Natural killer cell (primary cell): ENCODE measurements at regions not wholly inside any gene's neighbourhood (a gene's known extent, or its start where the extent isn't known, plus 50 kb on each side); places are given as distances from the start of the nearest gene placed in this dataset.
"Not testable (repeated sequence)": the region's sequence is repeated elsewhere in the genome, so short reads cannot be mapped to it uniquely, and the experiment has no call there.

ENCODE experiments used
- ATAC-seq, 3 donors: fragments of 150-1000 bp in 2 of 3; fragments of 200-7000 bp in 1 of 3; cut with Tn5 transposase; 1 replicate in 1 of 3; 2 replicates in 2 of 3; pipeline ENCODE4 v1.10.0; 2021; ENCODE audit warnings: mild to moderate bottlenecking in 2 of 3, moderate library complexity in 2 of 3
- DNase-seq, 2 donors: peaks; one replicate each; pipeline versions ENCODE4 v3.0.0 to v3.0.0-alpha.2; 2013 to 2021; ENCODE audit warnings: mixed read lengths in 1 of 2
- H3K27ac ChIP-seq: one replicate; pipeline ENCODE4 v1.5.1; 2013; ENCODE audit warnings: mild to moderate bottlenecking, low read length
- H3K27me3 ChIP-seq: one replicate; pipeline ENCODE4 v1.6.1; 2013; ENCODE audit warnings: low read length; ENCODE audit not compliant: control insufficient read depth, insufficient read depth
- H3K36me3 ChIP-seq: one replicate; pipeline ENCODE4 v1.6.1; 2013; ENCODE audit warnings: low read length; ENCODE audit not compliant: control insufficient read depth, insufficient read depth
- H3K4me1 ChIP-seq: one replicate; pipeline ENCODE4 v1.6.1; 2013; ENCODE audit warnings: low read length; ENCODE audit not compliant: control insufficient read depth, insufficient read depth
- H3K4me3 ChIP-seq: one replicate; pipeline ENCODE4 v1.5.1; 2013; ENCODE audit warnings: low read length
- H3K9me3 ChIP-seq: one replicate; pipeline ENCODE4 v1.6.1; 2013; ENCODE audit warnings: low read length; ENCODE audit not compliant: control insufficient read depth, insufficient read depth
- H3K27ac Mint-ChIP-seq, 2 donors: one replicate each; pipeline ENCODE4 v1.8.0; 2022; ENCODE audit warnings: mild to moderate bottlenecking in 2 of 2, mixed read lengths in 2 of 2, moderate library complexity in 1 of 2
- H3K27me3 Mint-ChIP-seq, 2 donors: one replicate each; pipeline ENCODE4 v1.8.0; 2022; ENCODE audit warnings: low read depth in 2 of 2, mixed read lengths in 2 of 2
- H3K36me3 Mint-ChIP-seq: one replicate; pipeline ENCODE4 v1.8.0; 2022; ENCODE audit warnings: mixed read lengths
- H3K4me1 Mint-ChIP-seq, 2 donors: one replicate each; pipeline ENCODE4 v1.8.0; 2022; ENCODE audit warnings: mixed read lengths in 2 of 2
- H3K4me3 Mint-ChIP-seq: one replicate; pipeline ENCODE4 v1.8.0; 2022; ENCODE audit warnings: mild to moderate bottlenecking, moderate library complexity, mixed read lengths
- H3K9me3 Mint-ChIP-seq, 2 donors: one replicate each; pipeline ENCODE4 v1.8.0; 2022; ENCODE audit warnings: mixed read lengths in 2 of 2
- WGBS: methylation state at CpG from one replicate; pipeline ENCODE4 v1.1.7; 2013; ENCODE audit warnings: missing lambda C conversion rate; ENCODE audit not compliant: insufficient coverage; 5-methylcytosine and 5-hydroxymethylcytosine counted together
- intact Hi-C: fragments of 100-400 bp; cut with micrococcal nuclease; formaldehyde crosslinking; loops from one replicate; pipeline ENCODE4 v1.14.2; 2022
- TF ChIP-seq, protein P1 (sequence below): fragments of 200-600 bp; IDR thresholded peaks from one replicate; pipeline ENCODE4 v1.8.0; 2022; ENCODE audit warnings: antibody characterized with exemption

DNA sequence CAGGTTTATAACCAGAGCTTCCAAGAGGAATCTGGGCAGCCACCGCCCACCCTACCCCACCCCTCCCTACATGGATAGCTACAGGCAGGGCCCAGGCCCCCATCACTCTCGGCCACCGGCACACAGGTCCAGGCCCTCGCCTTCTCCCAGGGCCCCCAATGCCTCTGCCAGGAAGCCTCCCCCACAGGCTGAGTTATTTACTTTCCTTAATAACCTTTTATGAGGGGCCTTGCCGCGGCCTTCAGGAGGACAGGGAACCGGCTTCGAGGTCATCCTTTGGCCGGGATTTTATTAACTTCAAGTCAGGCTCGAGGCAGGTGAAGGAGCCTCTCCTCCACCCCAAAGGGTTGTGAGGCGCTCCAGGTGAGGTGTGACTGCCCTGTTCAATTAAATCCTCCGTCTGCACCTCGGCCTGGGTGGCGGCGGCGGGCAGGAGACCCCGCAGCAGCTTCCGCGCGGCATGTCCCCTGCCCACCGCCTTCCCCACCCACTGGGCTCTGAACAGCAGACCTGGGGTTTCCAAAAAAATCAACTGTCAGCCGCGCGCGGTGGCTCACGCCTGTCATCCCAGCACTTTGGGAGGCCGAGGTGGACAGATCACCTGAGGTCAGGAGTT, 106.5 kb downstream of the MICALL2 start:
- no peaks in the 10 kb centered on the region for H3K4me1 ChIP-seq
- Mint-ChIP-seq H3K36me3 (no peaks in the 10 kb centered on the region), H3K27me3 (peaks cover 0 to 9% of the 10 kb centered on the region in 2 donors), H3K27ac (no peak overlapping the region), H3K9me3 (no peaks in the 10 kb centered on the region), H3K4me3 (no peak overlapping the region), H3K4me1 (no peaks in the 10 kb centered on the region)
- H3K36me3 ChIP-seq, result no peaks in the 10 kb centered on the region
- ATAC-seq (no peak), DNase-seq (no peak)
- intact Hi-C loops, result no loop called here
- TF ChIP-seq, protein P1, sequence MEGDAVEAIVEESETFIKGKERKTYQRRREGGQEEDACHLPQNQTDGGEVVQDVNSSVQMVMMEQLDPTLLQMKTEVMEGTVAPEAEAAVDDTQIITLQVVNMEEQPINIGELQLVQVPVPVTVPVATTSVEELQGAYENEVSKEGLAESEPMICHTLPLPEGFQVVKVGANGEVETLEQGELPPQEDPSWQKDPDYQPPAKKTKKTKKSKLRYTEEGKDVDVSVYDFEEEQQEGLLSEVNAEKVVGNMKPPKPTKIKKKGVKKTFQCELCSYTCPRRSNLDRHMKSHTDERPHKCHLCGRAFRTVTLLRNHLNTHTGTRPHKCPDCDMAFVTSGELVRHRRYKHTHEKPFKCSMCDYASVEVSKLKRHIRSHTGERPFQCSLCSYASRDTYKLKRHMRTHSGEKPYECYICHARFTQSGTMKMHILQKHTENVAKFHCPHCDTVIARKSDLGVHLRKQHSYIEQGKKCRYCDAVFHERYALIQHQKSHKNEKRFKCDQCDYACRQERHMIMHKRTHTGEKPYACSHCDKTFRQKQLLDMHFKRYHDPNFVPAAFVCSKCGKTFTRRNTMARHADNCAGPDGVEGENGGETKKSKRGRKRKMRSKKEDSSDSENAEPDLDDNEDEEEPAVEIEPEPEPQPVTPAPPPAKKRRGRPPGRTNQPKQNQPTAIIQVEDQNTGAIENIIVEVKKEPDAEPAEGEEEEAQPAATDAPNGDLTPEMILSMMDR, result no peak
- no peaks in the 10 kb centered on the region for H3K9me3 ChIP-seq
- H3K27me3 ChIP-seq, result no peaks in the 10 kb centered on the region
- no peak overlapping the region for H3K4me3 ChIP-seq
- H3K27ac ChIP-seq, result no peak overlapping the region
- WGBS, result 83% methylated on average over 27 of the region's 27 CpGs

DNA sequence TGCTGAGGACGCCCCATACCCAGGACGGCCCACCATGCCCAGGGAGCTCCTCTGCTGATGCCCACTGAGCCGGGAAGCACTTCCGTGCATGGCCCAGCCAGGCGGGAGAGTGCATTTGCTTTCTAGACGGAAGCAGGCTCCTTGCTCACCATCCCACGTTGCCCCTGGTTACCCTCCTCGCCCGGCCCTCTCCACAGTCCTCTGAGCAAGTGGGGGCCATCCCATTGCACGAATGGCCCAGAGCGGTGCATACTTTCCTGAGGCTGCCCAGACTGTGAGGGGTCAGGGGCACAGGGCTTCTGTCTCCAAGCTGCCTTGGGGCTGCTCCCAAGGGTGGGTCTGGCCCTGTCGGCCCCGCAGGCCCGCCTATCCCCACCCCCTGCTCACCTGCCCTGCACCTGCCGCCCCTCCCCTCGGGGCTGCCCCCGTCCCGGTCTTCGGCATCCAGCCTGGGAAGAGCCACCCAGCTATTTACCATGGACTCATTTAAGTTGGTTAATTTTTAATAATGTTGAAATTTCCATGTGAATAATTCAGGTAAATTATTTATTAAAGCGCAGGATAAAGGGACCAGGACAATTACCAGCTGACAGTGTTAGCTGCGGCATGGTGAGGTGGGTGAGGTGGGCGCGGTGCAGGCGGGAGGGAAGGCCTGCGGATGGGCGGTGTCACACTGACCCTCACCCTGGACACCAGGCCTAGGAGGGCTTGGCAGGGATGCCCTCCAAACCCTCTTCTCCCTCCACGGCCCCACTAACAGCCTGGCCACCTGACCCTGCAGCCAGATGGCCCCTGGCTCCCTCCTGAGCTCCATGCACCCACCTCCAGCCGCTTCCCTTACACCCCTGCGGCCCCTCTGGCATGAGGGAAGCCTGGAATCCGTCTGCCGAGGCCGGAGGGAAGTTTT, 104.4 kb downstream of the MICALL2 start:
- Histone ChIP-seq H3K27ac (no peak overlapping the region), H3K36me3 (no peaks in the 10 kb centered on the region), H3K4me1 (no peaks in the 10 kb centered on the region), H3K9me3 (no peaks in the 10 kb centered on the region), H3K4me3 (no peak overlapping the region), H3K27me3 (no peaks in the 10 kb centered on the region)
- ATAC-seq, result no peak
- Mint-ChIP-seq H3K9me3 (no peaks in the 10 kb centered on the region), H3K4me3 (no peak overlapping the region), H3K36me3 (no peaks in the 10 kb centered on the region), H3K27me3 (peaks cover 0 to 3% of the 10 kb centered on the region in 2 donors), H3K4me1 (no peaks in the 10 kb centered on the region), H3K27ac (no peak overlapping the region)
- intact Hi-C loops, result no loop called here
- 85% methylated on average over 32 of the region's 32 CpGs for WGBS
- no peak for DNase-seq
- TF ChIP-seq, protein P1, result no peak

DNA sequence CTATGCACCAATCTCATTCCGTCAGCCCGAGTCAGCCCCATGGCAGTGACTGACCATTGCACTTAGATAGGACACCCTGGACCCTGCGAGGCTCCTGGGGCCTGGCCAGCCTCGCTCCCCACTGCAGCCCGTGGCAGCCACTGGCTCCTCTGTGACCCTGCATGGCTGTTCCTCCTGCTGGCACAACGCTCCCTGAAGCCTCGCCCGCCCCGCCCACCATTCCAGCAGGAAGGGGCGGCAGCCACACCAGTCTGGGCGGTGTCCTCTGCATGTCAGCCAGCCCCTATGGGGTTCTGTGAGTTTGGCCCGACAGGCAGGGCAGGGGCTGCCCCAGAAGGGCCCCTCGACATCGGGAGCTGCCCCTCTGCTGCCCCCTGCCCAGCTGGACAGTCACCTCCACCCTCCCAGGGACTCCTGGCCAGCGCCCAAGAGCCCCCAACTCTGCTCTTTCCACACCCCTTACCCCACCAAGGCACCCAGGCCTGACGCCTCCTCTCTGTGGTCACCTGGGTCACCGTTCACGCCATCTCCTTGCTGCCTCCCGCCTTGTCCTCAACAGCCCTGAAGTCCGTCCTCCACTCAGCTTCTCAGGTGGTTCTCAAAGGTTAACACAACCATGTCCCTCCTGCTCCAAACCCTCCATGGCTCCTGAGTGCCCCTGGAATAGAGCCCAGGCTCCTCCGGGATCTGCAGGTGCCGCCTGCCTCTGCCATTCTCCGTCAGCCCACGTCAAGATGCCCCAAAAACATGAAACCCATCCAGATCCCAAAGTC, 103.5 kb downstream of the MICALL2 start:
- DNase-seq, result no peak

GRCh38 chr7:1356853-1357252, 102.4 kb downstream of the MICALL2 start:
- H3K9me3 ChIP-seq, H3K36me3 ChIP-seq, H3K36me3 Mint-ChIP-seq, intact Hi-C loops, H3K27ac ChIP-seq, H3K4me1 ChIP-seq, H3K4me3 Mint-ChIP-seq, H3K27me3 Mint-ChIP-seq, H3K27me3 ChIP-seq, H3K4me1 Mint-ChIP-seq, H3K4me3 ChIP-seq, H3K9me3 Mint-ChIP-seq, H3K27ac Mint-ChIP-seq, ATAC-seq, DNase-seq: not testable (repeated sequence)
- 95% methylated on average over 5 of the region's 6 CpGs for WGBS

More for the DNA sequence above, 103.5 kb downstream of the MICALL2 start:
- Mint-ChIP-seq H3K27me3 (peaks cover 0 to 3% of the 10 kb centered on the region in 2 donors), H3K36me3 (no peaks in the 10 kb centered on the region), H3K4me1 (no peaks in the 10 kb centered on the region), H3K4me3 (no peak overlapping the region), H3K27ac (no peak overlapping the region), H3K9me3 (no peaks in the 10 kb centered on the region)
- H3K4me3 ChIP-seq, result no peak overlapping the region
- TF ChIP-seq, protein P1, result no peak
- H3K4me1 ChIP-seq, result no peaks in the 10 kb centered on the region
- intact Hi-C loops, result no loop called here
- H3K36me3 ChIP-seq, result no peaks in the 10 kb centered on the region
- ATAC-seq, result no peak
- WGBS, result 76% methylated on average over 24 of the region's 24 CpGs
- H3K9me3 ChIP-seq, result no peaks in the 10 kb centered on the region
- no peak overlapping the region for H3K27ac ChIP-seq
- no peaks in the 10 kb centered on the region for H3K27me3 ChIP-seq

GRCh38 chr7:1357260-1357600, 102.0 kb downstream of the MICALL2 start:
- H3K27me3 ChIP-seq, ATAC-seq, intact Hi-C loops, H3K9me3 Mint-ChIP-seq, H3K4me1 ChIP-seq, H3K27me3 Mint-ChIP-seq, H3K4me1 Mint-ChIP-seq, H3K36me3 Mint-ChIP-seq, H3K36me3 ChIP-seq, H3K4me3 ChIP-seq, DNase-seq, H3K4me3 Mint-ChIP-seq, H3K27ac ChIP-seq, H3K9me3 ChIP-seq, H3K27ac Mint-ChIP-seq: not testable (repeated sequence)
- WGBS, result 100% methylated on average over 3 of the region's 3 CpGs
